ENCODE measurements at regions not wholly inside any gene's neighbourhood (a gene's known extent, or its start where the extent isn't known, plus 50 kb on each side); places are given as distances from the start of the nearest gene placed in this dataset.

DNA sequence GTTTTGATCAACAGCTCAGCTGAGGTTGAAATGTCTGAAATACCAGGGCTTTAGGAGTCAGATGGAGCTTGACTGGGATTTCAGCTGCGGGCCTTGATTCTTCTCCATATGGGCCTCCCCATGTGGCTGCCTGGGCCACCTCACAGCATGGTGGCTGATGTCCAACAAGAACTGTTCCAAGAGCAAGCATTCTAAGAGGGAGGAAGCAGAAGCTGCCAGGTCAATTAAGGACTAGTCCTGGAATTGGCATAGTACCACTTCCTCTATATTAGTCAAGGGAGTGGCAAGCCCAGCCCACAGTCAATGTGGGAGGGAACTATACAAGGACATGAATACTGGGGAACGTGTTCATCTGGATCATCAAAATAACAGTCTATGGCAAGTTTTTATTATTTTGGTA lies 181.7 kb upstream of the ANKRD28 start:
- Histone ChIP-seq H3K4me2 (no peak overlapping the region), H3F3A (replicated peaks; ENCODE audit: low read depth) (no peaks in the 10 kb centered on the region), H3K36me3 (ENCODE audit: insufficient read depth) (no peaks in the 10 kb centered on the region), H3K9me2 (ENCODE audit: insufficient read depth) (no peaks in the 10 kb centered on the region; the same call in 1 of the 2 replicates), H3K4me3 (no peak overlapping the region), H3K79me2 (replicated peaks; ENCODE audit: insufficient read depth) (no peaks in the 10 kb centered on the region), H3K27ac (ENCODE audit: low read depth) (no peak overlapping the region), H2AFZ (no peak overlapping the region), H3K4me1 (ENCODE audit: insufficient read depth) (peaks cover 10% of the 10 kb centered on the region), H3K27me3 (ENCODE audit: insufficient read depth) (no peaks in the 10 kb centered on the region), H4K20me1 (replicated peaks; ENCODE audit: insufficient read depth) (no peaks in the 10 kb centered on the region)
- no peaks in the 10 kb centered on the region for H3K9me3 Mint-ChIP-seq
- H3K4me3 Mint-ChIP-seq: no peak overlapping the region
- no peak for ATAC-seq
- TF ChIP-seq JUNB (IDR thresholded peaks at IDR 0.05; ENCODE audit: unreplicated experiment) (no peak), CREB1 (CRISPR knock-in tag; IDR thresholded peaks at IDR 0.05; ENCODE audit: low read depth) (no peak), EZH2phosphoT487 (IDR thresholded peaks at IDR 0.05; ENCODE audit: unreplicated experiment) (no peak), POLR2AphosphoS5 (IDR thresholded peaks at IDR 0.05; ENCODE audit: low read depth) (no peak), ZNF114 (CRISPR knock-in tag; IDR thresholded peaks at IDR 0.05) (no peak)
- no peak for DNase-seq (ENCODE audit: low spot score)
- no peaks in the 10 kb centered on the region for H3K36me3 Mint-ChIP-seq (ENCODE audit: low read depth)
- peaks cover 25% of the 10 kb centered on the region; the same call in 2 of the 3 replicates for H3K4me1 Mint-ChIP-seq
- no peaks in the 10 kb centered on the region for H3K27me3 Mint-ChIP-seq (ENCODE audit: insufficient read depth, low read depth, poor library complexity)
- no peak overlapping the region for H3K27ac Mint-ChIP-seq

DNA sequence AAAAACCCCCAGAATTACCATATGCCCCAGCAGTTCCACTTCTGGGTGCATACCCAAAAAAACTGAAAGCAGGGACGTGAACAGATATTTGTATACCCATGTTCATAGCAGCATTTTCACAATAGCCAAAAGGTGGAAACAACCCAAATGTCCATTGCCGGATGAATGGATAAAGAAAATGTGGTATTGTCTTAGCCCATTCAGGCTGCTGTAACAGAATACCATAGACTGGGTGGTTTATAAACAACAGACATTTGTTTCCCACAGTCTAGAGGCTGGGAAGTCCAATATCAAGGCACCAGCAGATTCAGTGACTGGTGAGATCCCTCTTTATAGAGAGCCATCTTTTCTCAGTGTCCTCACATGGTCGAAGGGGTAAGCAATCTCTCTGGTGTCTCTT lies 182.1 kb upstream of the ANKRD28 start:
- H3K27me3 Mint-ChIP-seq (ENCODE audit: insufficient read depth, low read depth, poor library complexity): no peaks in the 10 kb centered on the region
- Histone ChIP-seq H3K4me1 (ENCODE audit: insufficient read depth) (peaks cover 10% of the 10 kb centered on the region), H4K20me1 (replicated peaks; ENCODE audit: insufficient read depth) (no peaks in the 10 kb centered on the region), H3K36me3 (ENCODE audit: insufficient read depth) (no peaks in the 10 kb centered on the region), H3F3A (replicated peaks; ENCODE audit: low read depth) (no peaks in the 10 kb centered on the region), H2AFZ (no peak overlapping the region), H3K4me2 (no peak overlapping the region), H3K27me3 (ENCODE audit: insufficient read depth) (no peaks in the 10 kb centered on the region), H3K27ac (ENCODE audit: low read depth) (no peak overlapping the region), H3K79me2 (replicated peaks; ENCODE audit: insufficient read depth) (no peaks in the 10 kb centered on the region), H3K4me3 (no peak overlapping the region), H3K9me2 (ENCODE audit: insufficient read depth) (no peaks in the 10 kb centered on the region; the same call in 1 of the 2 replicates)
- H3K36me3 Mint-ChIP-seq (ENCODE audit: low read depth): no peaks in the 10 kb centered on the region
- H3K27ac Mint-ChIP-seq: no peak overlapping the region
- H3K4me1 Mint-ChIP-seq: peaks cover 21% of the 10 kb centered on the region; the same call in 2 of the 3 replicates
- ATAC-seq (no peak), DNase-seq (ENCODE audit: low spot score) (no peak)
- H3K9me3 Mint-ChIP-seq: no peaks in the 10 kb centered on the region
- no peak overlapping the region for H3K4me3 Mint-ChIP-seq
- TF ChIP-seq POLR2AphosphoS5 (IDR thresholded peaks at IDR 0.05; ENCODE audit: low read depth): no peak
- TF ChIP-seq, protein P1, sequence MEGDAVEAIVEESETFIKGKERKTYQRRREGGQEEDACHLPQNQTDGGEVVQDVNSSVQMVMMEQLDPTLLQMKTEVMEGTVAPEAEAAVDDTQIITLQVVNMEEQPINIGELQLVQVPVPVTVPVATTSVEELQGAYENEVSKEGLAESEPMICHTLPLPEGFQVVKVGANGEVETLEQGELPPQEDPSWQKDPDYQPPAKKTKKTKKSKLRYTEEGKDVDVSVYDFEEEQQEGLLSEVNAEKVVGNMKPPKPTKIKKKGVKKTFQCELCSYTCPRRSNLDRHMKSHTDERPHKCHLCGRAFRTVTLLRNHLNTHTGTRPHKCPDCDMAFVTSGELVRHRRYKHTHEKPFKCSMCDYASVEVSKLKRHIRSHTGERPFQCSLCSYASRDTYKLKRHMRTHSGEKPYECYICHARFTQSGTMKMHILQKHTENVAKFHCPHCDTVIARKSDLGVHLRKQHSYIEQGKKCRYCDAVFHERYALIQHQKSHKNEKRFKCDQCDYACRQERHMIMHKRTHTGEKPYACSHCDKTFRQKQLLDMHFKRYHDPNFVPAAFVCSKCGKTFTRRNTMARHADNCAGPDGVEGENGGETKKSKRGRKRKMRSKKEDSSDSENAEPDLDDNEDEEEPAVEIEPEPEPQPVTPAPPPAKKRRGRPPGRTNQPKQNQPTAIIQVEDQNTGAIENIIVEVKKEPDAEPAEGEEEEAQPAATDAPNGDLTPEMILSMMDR (conservative IDR thresholded peaks at IDR 0.05; ENCODE audit: low read depth in 2 of 2): no peak
- no peak for TF ChIP-seq ZNF114 (CRISPR knock-in tag; IDR thresholded peaks at IDR 0.05)
- TF ChIP-seq JUNB (IDR thresholded peaks at IDR 0.05; ENCODE audit: unreplicated experiment): no peak
- TF ChIP-seq NANOG (IDR thresholded peaks at IDR 0.05; ENCODE audit: borderline replicate concordance): no peak
- TF ChIP-seq EZH2 (IDR thresholded peaks at IDR 0.05; ENCODE audit: low read depth, unreplicated experiment): no peak
- TF ChIP-seq EZH2phosphoT487 (IDR thresholded peaks at IDR 0.05; ENCODE audit: unreplicated experiment): no peak
- TF ChIP-seq STAT1 (IDR thresholded peaks at IDR 0.05; ENCODE audit: unreplicated experiment): no peak
- no peak for TF ChIP-seq ZNF331 (CRISPR knock-in tag; IDR thresholded peaks at IDR 0.05; ENCODE audit: low read depth)
- TF ChIP-seq, protein P2, sequence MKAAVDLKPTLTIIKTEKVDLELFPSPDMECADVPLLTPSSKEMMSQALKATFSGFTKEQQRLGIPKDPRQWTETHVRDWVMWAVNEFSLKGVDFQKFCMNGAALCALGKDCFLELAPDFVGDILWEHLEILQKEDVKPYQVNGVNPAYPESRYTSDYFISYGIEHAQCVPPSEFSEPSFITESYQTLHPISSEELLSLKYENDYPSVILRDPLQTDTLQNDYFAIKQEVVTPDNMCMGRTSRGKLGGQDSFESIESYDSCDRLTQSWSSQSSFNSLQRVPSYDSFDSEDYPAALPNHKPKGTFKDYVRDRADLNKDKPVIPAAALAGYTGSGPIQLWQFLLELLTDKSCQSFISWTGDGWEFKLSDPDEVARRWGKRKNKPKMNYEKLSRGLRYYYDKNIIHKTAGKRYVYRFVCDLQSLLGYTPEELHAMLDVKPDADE (IDR thresholded peaks at IDR 0.05): no peak
- TF ChIP-seq, protein P3, sequence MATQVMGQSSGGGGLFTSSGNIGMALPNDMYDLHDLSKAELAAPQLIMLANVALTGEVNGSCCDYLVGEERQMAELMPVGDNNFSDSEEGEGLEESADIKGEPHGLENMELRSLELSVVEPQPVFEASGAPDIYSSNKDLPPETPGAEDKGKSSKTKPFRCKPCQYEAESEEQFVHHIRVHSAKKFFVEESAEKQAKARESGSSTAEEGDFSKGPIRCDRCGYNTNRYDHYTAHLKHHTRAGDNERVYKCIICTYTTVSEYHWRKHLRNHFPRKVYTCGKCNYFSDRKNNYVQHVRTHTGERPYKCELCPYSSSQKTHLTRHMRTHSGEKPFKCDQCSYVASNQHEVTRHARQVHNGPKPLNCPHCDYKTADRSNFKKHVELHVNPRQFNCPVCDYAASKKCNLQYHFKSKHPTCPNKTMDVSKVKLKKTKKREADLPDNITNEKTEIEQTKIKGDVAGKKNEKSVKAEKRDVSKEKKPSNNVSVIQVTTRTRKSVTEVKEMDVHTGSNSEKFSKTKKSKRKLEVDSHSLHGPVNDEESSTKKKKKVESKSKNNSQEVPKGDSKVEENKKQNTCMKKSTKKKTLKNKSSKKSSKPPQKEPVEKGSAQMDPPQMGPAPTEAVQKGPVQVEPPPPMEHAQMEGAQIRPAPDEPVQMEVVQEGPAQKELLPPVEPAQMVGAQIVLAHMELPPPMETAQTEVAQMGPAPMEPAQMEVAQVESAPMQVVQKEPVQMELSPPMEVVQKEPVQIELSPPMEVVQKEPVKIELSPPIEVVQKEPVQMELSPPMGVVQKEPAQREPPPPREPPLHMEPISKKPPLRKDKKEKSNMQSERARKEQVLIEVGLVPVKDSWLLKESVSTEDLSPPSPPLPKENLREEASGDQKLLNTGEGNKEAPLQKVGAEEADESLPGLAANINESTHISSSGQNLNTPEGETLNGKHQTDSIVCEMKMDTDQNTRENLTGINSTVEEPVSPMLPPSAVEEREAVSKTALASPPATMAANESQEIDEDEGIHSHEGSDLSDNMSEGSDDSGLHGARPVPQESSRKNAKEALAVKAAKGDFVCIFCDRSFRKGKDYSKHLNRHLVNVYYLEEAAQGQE (IDR thresholded peaks at IDR 0.05; ENCODE audit: unreplicated experiment): no peak
- TF ChIP-seq CREB1 (CRISPR knock-in tag; IDR thresholded peaks at IDR 0.05; ENCODE audit: low read depth): no peak
